Jurkat, Clone E6-1 (cell line): ENCODE measurements at regions not wholly inside any gene's neighbourhood (a gene's known extent, or its start where the extent isn't known, plus 50 kb on each side); places are given as distances from the start of the nearest gene placed in this dataset.

ENCODE experiments used
- DNase-seq: peaks from one replicate; pipeline ENCODE4 v3.0.0-alpha.2; 2011; ENCODE audit warnings: low read depth, low spot score
- H3K4me3 ChIP-seq: 2 replicates; pipeline ENCODE4 v1.5.1; 2011; ENCODE audit warnings: mild to moderate bottlenecking, low read length, control low read depth, moderate library complexity

DNA sequence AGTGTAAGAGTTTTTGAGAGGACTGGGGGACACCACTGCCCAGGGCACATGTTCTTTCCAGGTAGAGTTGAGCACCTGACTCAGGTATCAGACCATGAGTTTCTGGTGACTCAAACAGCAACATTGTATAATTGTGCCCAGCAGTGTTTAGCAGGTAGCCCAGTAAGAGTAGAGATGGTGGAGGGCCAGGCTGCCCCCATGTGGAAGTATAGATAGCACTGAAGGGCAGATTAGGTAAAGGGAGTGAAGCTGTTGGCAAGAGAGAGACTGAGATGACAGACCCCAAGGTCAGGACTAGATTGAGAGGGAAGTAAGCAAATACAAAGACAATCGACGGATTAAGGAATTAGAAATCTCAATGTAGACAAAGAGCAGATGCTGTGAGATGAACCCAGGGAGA lies 74.6 kb downstream of the TRIM42 start:
- H3K4me3 ChIP-seq = no peak overlapping the region
- no peak for DNase-seq

DNA sequence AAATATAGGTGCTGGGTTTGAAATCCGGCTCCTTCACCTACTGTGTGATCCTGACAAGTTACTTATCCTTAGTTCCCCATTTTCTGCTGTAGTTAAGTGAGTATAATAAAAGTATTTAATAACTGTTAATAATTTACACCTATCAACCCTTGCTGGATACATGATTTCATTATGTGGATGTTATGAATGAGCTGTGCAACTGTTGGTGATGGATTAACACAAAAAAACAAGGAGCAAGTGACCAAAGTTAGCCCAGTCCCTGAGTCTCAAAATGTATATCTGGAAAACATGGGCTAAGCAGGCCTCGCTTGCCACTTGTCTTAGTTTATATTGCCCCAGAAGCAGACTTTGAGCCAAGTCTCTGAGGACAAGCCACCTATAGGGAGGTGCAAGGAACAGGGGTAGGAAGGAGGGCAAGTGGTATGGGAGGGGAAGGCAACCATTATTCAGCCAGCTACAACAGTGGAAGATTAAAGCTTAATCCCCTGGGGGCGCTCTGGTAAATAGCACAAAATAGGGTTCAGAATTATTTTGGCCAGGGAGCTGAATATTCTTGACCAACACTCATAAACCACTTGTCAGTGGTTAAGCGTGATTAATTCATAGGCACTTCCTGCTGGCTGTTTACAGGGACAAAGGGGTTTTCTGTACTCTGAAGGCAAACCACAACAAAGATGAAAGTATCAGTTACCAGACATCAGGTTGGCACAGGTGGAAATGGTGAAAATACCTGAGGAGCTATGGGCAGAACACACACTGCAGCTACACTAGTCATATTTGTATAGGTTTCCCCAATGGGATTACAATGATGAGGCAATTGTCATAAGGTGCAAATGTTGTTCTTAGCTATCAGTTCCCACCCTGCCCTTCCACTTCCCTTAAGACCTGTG lies 76.2 kb downstream of the TRIM42 start:
- H3K4me3 ChIP-seq = no peak overlapping the region
- DNase-seq = no peak

DNA sequence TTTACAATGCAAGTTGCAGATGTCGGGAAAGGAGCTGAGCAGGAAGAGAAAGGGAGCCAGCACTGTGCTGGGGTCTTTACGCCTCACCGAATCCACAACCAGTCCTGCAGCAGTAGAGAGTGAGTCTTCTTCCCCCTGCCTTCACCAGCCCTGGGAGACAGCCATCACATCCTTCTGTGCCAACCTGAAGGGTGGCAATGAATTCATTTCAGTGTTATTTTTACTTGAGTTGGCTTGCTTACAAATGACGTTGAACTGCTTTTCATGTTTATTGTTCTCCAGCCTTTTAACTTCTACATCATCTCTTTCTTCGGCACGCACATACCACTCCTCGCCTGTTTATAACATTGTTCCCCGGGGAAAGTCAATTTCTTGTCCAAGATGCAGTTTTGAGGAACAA lies 77.1 kb downstream of the TRIM42 start:
- no peak for DNase-seq
- H3K4me3 ChIP-seq = no peak overlapping the region

DNA sequence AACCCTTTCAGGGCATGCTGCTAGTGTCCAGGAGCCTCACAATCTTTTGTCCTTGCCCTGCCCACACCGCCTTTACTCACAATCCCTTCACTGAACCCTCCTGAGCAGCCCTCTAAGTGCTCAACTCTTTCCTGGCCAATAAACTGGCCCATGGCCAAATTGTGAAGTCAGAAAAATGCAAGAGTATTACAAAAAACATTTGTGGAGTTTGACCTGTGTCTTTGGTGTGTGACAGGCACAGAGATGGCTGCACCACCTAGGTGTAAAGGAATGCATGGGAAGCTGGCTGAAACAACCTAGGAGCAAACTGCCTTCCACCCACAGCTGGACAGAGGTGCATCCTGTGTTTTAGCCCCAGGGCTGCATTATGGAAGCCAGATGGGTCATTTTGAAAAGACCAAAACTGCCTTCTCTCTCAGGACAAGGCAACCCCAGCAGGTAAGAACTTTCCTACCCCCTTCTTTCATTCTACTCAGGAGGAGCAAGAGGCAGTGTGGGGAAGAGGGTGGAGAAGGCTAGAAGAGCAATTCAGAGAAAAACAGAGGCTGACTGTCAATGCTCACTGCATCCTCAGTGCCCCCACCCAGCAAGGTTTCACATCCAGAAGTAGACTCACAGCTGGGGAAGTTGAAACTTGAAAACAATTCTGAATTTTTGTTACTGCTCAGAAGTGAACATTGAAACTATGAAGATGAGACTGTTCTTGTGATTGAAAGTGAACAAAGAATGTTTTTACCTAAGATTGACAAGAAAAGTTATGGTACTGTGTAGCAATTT lies 78.6 kb downstream of the TRIM42 start:
- H3K4me3 ChIP-seq = no peak overlapping the region
- no peak for DNase-seq

DNA sequence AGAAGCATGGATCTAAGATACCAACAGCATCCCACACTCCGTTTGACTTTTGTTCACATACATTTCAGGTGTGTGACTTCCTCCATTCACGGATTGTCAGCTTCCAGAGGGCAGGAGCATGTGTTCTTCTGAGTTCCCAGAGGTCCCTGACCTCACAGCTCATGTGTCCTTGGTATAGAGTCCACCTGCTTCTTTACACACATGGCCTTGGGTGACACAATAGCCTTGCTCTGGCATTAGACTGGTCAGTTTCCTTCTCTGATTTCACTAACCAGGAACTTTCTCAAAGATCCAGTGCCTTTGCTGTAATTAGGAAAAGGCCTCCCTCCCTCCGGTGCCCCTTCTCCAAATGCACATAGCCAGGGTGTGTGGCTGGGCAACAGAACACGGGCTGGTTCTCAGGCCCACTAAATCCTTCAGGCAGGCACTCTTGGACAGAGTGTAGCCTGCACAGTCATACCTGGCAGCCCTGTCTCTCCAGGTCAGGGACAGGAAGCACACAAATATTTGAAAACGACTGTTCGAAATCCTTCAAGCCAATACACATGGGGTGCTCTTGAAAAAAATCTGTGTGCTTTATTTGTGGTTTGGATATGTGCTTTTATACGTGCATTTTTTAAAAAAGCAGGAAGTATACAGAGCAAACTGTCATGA lies 81.1 kb downstream of the TRIM42 start:
- DNase-seq = peak; percentile 32
- H3K4me3 ChIP-seq = no peak overlapping the region

DNA sequence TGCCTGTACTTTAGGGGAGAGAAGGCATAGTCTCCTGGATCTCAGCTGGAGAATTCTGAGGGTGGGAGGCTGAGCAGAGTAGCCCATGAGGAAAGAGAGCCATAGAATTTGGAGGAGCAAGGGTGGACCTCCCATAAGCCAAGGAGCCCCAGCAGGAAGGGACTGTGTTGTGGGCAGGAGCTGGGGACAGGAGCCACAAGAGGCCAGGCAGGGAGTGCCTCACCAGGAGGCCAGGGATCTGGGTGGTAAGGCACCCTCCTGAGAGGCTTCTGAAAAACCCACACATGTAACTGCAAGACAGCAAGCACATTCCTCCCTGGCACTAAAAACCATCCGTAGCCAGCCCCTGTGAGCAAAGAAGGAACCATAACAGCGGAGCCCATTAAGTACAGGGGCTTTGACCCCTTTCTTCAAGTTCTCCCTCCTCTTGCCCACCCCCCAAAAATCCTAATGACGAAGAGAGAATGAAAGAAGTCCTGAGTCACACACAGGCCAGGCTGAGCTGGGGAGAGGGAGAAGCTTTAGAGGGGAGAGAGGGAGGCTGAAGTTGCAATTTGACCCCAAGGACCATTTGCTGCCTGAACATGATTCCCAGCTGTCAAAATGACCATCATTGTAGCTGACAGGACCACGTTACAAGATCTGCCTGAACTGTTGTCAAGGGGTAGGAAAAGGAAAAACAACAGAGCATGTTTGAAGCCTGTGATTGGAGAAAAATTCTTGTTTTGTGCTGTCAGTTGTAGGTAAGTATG lies 82.6 kb downstream of the TRIM42 start:
- no peak for DNase-seq
- no peak overlapping the region for H3K4me3 ChIP-seq

DNA sequence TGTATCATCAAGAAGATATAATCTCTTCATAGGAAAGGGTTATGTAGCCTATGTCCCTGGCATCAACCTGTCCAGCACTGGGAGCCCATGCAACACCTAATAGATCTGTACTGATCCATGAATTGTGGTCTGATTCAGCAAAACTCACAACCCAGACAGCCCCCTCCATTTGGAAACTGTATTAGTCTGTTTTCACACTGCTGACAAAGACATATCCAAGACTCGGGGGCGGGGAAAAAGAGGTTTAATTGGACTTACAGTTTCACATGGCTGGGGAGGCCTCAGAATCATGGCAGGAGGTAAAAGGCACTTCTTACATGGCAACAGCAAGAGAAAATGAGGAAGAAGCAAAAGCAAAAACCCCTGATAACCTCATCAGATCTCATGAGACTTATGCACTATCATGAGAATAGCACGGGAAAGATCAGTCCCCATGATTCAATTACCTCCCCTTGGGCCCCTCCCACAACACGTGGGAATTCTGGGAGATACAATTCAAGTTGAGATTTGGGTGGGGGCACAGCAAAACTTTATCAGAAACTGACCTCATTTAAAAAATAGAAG lies 83.3 kb downstream of the TRIM42 start:
- H3K4me3 ChIP-seq = no peak overlapping the region
- no peak for DNase-seq

DNA sequence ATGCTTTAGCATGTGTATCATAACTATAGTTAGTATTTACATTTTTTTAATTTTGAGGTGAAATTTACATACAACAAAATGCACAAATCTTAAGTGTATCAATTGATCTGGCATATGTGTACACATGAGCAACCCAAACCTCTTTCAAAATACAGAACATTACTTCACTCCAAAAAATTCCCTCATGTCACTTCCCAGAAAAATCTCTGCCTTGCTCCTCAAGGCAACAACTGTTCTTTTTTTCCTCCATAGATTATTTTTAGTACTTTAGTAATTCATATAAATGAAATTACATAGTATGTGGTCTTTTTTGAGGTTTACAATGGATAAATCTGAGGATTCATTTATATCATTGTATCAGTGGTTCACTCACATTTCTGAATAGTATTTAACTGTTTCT lies 84.9 kb downstream of the TRIM42 start:
- no peak overlapping the region for H3K4me3 ChIP-seq
- DNase-seq = no peak

DNA sequence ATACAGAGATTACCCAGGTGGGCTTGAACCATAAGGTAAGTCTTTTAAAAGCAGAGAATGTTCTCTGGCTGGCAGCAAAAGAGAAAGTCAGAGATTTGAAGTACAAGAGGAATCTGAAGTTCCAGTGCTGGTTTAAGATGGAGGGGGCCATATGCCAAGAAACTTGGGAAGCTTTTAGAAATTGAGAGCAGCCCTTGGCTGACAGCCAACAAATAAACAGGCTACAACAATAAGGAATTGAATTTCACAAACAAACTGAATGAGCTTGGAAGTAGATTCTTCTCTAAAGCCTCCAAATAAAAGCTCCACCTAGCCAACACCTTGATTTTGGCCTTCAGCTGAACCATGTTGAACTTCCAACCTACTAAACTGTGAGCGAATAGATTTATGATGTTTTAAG lies 85.7 kb downstream of the TRIM42 start:
- H3K4me3 ChIP-seq = no peak overlapping the region
- no peak for DNase-seq

DNA sequence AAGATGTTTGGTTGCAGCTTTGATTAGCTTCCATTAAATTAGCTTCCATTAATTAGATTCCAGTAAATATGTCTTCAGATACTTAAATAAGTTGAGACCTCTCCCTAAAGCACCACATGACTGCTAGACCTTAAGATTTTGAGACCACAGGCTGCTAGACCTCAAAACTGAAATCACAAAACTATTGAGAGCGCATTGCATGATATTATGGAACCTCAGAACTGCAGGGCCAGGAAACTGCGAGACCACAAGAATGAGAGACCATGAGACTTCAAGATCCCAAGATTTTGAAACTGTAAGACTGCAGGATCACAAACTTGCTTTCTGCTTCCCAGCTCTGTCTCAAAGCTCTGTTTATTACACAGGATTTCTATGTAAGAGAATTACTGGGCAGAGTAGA lies 87.4 kb downstream of the TRIM42 start:
- DNase-seq = peak; percentile 37
- no peak overlapping the region for H3K4me3 ChIP-seq

DNA sequence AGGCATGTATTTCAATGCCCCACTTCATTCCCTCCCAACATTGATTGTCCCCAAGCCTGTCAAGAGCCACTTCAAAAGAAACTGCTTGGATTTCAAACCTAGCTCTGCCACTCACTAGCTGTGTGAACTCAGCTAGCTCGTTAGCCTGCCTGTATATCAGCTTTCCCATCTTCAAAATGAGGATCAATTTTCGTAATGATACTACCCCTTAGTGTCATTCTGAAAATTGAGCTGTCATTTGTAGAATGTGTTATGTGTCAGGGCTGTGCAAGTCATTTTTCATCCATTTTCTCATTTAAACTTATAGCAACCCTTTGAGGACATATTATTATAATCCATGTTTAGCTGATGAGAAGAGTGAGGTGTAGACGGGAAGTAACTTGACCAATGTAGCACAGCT lies 88.6 kb downstream of the TRIM42 start:
- H3K4me3 ChIP-seq = no peak overlapping the region
- no peak for DNase-seq

DNA sequence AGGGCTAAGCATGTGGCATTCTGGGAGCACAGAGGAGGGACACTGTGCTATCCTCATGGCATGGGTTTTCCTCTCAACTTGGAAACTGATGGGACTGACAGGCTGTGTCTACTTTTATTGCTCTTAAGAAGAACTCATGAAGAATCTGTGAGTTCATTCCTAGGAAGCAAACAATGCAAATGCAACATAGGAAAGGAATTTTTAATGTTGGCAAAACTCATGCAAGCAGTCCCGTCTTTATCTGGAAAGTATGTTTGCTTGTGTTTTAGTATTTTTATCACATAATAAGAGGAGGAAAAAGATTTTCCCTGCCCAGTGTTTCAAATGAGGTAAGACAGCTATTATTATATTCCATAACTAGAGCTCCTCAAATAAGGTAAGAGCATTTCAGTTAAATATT lies 89.7 kb downstream of the TRIM42 start:
- H3K4me3 ChIP-seq = no peak overlapping the region
- no peak for DNase-seq

DNA sequence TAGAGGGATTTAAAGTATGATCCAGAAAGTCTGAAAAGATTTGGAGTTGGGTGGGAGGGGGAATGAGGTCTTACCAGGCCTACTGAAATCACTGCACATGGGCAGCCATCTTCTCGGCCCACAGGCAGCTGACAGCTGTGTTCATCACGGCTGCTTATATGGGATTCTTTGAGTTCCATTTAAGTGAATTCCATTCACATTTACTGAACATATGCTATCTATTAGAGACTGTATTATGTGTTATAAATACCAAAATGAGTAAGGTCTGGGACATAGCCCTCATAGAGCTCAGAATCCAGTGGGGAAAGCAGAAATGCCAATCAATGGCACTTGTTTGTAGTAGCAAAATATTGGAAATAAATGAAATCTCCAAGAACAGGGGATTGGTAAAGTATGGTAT lies 91.1 kb downstream of the TRIM42 start:
- H3K4me3 ChIP-seq = no peak overlapping the region
- no peak for DNase-seq

DNA sequence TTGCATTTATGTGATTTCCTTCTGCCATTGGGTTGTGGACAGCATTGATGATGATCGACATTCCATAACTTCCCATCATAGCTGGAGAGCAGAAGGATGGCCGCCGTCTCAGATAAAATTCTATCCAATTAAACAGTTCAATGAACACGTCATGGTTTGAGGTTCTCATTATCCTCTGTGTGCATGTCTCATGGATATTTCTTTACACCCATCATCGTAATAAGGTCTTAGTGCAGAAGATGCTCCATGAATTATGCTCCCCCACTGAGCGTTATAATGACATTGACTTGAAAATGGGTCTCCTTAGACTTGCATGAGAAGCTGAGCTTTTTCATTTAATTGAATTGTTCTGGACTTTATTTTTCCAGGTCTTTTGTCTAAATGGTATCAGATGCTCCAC lies 92.1 kb downstream of the TRIM42 start:
- no peak for DNase-seq

DNA sequence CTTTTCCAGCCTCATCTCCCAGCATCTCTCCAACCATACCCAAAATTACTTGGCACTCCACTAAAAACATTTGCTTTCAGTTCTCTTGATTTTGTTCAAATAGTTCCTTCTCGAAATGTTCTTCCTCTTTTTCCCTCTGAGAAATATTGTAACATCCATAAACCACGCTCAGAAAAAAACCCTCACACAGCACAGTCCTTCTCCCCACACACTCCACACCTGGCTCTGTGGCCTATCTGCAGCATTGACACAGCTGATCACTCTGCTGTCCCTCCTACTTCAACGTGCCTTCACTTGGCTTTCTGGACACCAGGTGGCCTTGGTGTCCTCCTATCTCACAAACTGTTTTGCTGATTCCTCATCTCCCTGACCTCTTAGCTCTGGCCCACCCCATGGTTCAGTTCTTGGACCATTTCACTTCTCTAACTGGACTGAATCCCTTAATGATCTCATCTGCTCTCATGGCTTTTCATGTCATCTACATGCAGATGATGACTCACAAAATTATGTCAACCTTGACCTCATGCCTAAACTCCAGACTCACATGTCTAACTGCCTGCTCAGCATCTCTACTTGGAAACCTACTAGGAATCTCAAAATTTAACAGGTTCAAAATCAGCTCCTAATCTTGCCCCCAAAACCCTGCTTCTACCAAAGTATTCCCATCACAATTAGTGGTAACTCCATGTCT lies 93.3 kb downstream of the TRIM42 start:
- DNase-seq = no peak
- H3K4me3 ChIP-seq = no peak overlapping the region

More for the DNA sequence above, 92.1 kb downstream of the TRIM42 start:
- no peak overlapping the region for H3K4me3 ChIP-seq

DNA sequence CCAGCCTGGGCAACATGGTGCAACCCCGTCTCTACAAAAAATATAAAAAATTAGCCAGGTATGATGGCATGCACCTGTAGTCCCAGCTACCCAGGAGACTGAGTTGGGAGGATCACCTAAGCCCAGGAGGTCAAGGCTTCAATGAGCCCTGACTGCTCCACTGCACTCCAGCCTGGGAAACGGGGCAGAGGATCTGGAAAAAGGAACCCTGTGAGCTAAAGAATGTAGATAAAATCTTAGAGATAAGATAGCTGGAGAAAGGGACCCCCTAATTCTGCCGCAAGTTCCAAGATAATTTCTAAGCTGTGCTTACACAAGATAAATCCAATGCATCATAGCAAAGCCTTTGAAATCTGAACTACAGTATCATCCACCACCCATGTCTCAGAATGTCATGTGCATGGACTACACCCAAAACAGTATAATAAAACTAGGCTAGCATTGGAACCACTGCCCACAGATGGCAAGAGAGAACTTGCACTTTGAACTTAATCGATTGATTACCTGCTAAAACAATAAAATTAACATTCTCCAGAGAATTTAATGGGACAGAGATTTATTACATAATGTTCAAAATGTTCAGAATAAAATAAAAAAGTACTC lies 99.9 kb downstream of the TRIM42 start:
- no peak overlapping the region for H3K4me3 ChIP-seq
- DNase-seq = no peak

DNA sequence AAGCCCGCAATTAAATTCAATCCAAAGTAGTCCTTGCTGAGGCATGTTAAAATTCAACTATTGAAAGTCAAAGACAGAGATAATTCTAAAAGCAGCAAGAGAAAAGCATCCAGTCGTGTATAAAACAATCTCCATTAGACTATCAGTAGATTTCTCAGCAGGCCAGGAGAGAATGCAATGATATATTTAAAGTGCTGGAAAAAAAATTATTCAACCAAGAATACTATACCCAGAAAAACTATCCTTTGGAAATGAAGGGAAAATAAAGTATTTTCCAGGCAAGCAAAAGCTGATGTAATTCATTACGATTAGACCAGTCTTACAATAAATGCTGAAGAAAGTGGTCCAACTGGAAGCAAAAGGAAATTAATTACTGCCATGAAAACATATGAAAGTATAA lies 113.5 kb downstream of the TRIM42 start:
- DNase-seq = no peak
- no peak overlapping the region for H3K4me3 ChIP-seq

DNA sequence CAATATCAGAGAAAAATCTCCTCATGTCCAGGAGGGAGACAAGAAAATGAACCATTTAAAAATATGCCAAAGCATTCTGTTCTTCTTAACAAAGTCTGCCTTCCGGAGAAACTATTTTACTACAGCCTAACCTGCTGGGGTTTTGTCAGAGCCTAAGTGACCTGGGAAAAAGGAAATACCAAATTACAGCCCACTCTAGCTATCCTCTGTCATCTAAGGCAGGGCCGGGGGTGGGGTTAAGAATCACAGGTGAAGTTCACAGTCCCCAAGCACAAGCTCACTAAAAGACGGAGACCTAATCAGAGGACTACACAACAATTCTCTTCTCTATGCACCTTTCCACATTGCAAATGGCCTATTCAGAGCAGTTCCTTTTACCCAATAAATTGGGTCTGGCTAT lies 116.6 kb downstream of the TRIM42 start:
- DNase-seq = no peak
- H3K4me3 ChIP-seq = no peak overlapping the region
